ENCODE measurements at regions not wholly inside any gene's neighbourhood (a gene's known extent, or its start where the extent isn't known, plus 50 kb on each side); places are given as distances from the start of the nearest gene placed in this dataset.

GRCh38 chr4:17370818-17371217 is 141.1 kb downstream of the QDPR start:
- in situ Hi-C loops (cut with HindIII; ENCODE audit: low sequenced_read_pairs), result no loop called here
- no peak for DNase-seq (ENCODE audit: low read depth)
- TF ChIP-seq CTCF (IDR thresholded peaks at IDR 0.05; ENCODE audit: low read depth, low read length, missing control alignments), result no peak
- H3K4me3 ChIP-seq (ENCODE audit: low read depth, low read length), result no peak overlapping the region

GRCh38 chr4:17368408-17368807 is 143.5 kb downstream of the QDPR start:
- in situ Hi-C loops (cut with HindIII; ENCODE audit: low sequenced_read_pairs), result no loop called here
- TF ChIP-seq CTCF (IDR thresholded peaks at IDR 0.05; ENCODE audit: low read depth, low read length, missing control alignments), result no peak
- DNase-seq (ENCODE audit: low read depth), result no peak
- H3K4me3 ChIP-seq (ENCODE audit: low read depth, low read length), result no peak overlapping the region

- no peak overlapping the region for H3K4me3 ChIP-seq (ENCODE audit: low read depth, low read length)
- TF ChIP-seq CTCF (IDR thresholded peaks at IDR 0.05; ENCODE audit: low read depth, low read length, missing control alignments), result no peak
- in situ Hi-C loops (cut with HindIII; ENCODE audit: low sequenced_read_pairs), result no loop called here
- peak; percentile 15 for DNase-seq (ENCODE audit: low read depth)
Measured at GRCh38 chr4:17367201-17367600, 144.7 kb downstream of the QDPR start.

GRCh38 chr4:17366496-17366895 is 145.4 kb downstream of the QDPR start:
- peak; percentile 59 for DNase-seq (ENCODE audit: low read depth)
- in situ Hi-C loops (cut with HindIII; ENCODE audit: low sequenced_read_pairs), result no loop called here
- no peak overlapping the region for H3K4me3 ChIP-seq (ENCODE audit: low read depth, low read length)
- TF ChIP-seq CTCF (IDR thresholded peaks at IDR 0.05; ENCODE audit: low read depth, low read length, missing control alignments), result no peak

- in situ Hi-C loops (cut with HindIII; ENCODE audit: low sequenced_read_pairs), result no loop called here
- H3K4me3 ChIP-seq (ENCODE audit: low read depth, low read length), result no peak overlapping the region
- DNase-seq (ENCODE audit: low read depth), result no peak
- TF ChIP-seq CTCF (IDR thresholded peaks at IDR 0.05; ENCODE audit: low read depth, low read length, missing control alignments), result no peak
Measured at GRCh38 chr4:17362430-17362829, 149.5 kb downstream of the QDPR start.

GRCh38 chr4:17358241-17358640 is 153.6 kb downstream of the QDPR start:
- no peak for TF ChIP-seq CTCF (IDR thresholded peaks at IDR 0.05; ENCODE audit: low read depth, low read length, missing control alignments)
- peak; percentile 18 for DNase-seq (ENCODE audit: low read depth)
- in situ Hi-C loops (cut with HindIII; ENCODE audit: low sequenced_read_pairs), result no loop called here

GRCh38 chr4:17356926-17357325 is 155.0 kb downstream of the QDPR start:
- DNase-seq (ENCODE audit: low read depth), result no peak
- no peak overlapping the region for H3K4me3 ChIP-seq (ENCODE audit: low read depth, low read length)
- no peak for TF ChIP-seq CTCF (IDR thresholded peaks at IDR 0.05; ENCODE audit: low read depth, low read length, missing control alignments)
- in situ Hi-C loops (cut with HindIII; ENCODE audit: low sequenced_read_pairs), result no loop called here

More at GRCh38 chr4:17358241-17358640, 153.6 kb downstream of the QDPR start:
- no peak overlapping the region for H3K4me3 ChIP-seq (ENCODE audit: low read depth, low read length)

Data from astrocyte of the cerebellum (primary cell).